DOHH2 (cell line): ENCODE measurements at regions not wholly inside any gene's neighbourhood (a gene's known extent, or its start where the extent isn't known, plus 50 kb on each side); places are given as distances from the start of the nearest gene placed in this dataset.

Experiments
- H3F3A ChIP-seq: fragments of 200-600 bp; sonication (generic), shearing (Covaris generic); 2 replicates; pipeline ENCODE4 v1.6.0; 2016; ENCODE audit warnings: antibody characterized with exemption, mild to moderate bottlenecking; ENCODE audit not compliant: control insufficient read depth, insufficient read depth
- H3K27ac ChIP-seq: fragments of 200-600 bp; sonication (generic); 2 replicates; pipeline ENCODE4 v1.5.1; 2014; ENCODE audit warnings: low read depth, mild to moderate bottlenecking, low read length, moderate library complexity
- H3K27me3 ChIP-seq: fragments of 200-600 bp; sonication (generic); 2 replicates; pipeline ENCODE4 v1.6.1; 2014; ENCODE audit warnings: mild to moderate bottlenecking, low read length, mixed read lengths; ENCODE audit not compliant: control insufficient read depth
- H3K36me3 ChIP-seq: fragments of 200-600 bp; sonication (generic); 2 replicates; pipeline ENCODE4 v1.6.1; 2014; ENCODE audit warnings: mild to moderate bottlenecking, low read length, moderate library complexity, mixed read lengths; ENCODE audit not compliant: control insufficient read depth
- H3K4me1 ChIP-seq: fragments of 200-600 bp; sonication (generic); 2 replicates; pipeline ENCODE4 v1.6.1; 2014; ENCODE audit warnings: mild to moderate bottlenecking, low read length, mixed read lengths; ENCODE audit not compliant: control insufficient read depth
- H3K4me2 ChIP-seq: fragments of 200-600 bp; sonication (generic); 2 replicates; pipeline ENCODE4 v1.6.0; 2014; ENCODE audit warnings: mild to moderate bottlenecking, low read length, moderate library complexity
- H3K4me3 ChIP-seq: fragments of 200-600 bp; sonication (generic); 2 replicates; pipeline ENCODE4 v1.5.1; 2014; ENCODE audit warnings: mild to moderate bottlenecking, low read length, mixed read lengths
- H3K79me2 ChIP-seq: fragments of 200-600 bp; sonication (generic); 2 replicates; pipeline ENCODE4 v1.6.1; 2014; ENCODE audit warnings: mild to moderate bottlenecking, low read length, mixed read lengths; ENCODE audit not compliant: control insufficient read depth
- H3K9me2 ChIP-seq: fragments of 200-600 bp; sonication (generic); replicated peaks from 2 replicates; pipeline ENCODE4 v1.6.1; 2014; ENCODE audit warnings: mild to moderate bottlenecking, low read length, mixed read lengths; ENCODE audit not compliant: control insufficient read depth
- H3K9me3 ChIP-seq: fragments of 200-600 bp; sonication (generic); 2 replicates; pipeline ENCODE4 v1.6.1; 2014; ENCODE audit warnings: antibody characterized with exemption, low read length, mixed read lengths; ENCODE audit not compliant: control insufficient read depth, insufficient read depth
- H4K20me1 ChIP-seq: fragments of 200-600 bp; sonication (generic); 2 replicates; pipeline ENCODE4 v1.6.0; 2014; ENCODE audit warnings: low read depth, mild to moderate bottlenecking, antibody characterized with exemption, low read length, moderate library complexity; ENCODE audit not compliant: control insufficient read depth, insufficient read depth
- EZH2phosphoT487 ChIP-seq: fragments of 200-600 bp; sonication (generic); IDR thresholded peaks from 2 replicates; pipeline ENCODE4 v1.6.1; 2017; ENCODE audit warnings: borderline replicate concordance, mild to moderate bottlenecking, antibody characterized with exemption, low read length, moderate library complexity, mixed read lengths
- TF ChIP-seq, protein P1 (sequence below): fragments of 200-600 bp; sonication (generic); IDR thresholded peaks from one replicate; pipeline ENCODE4 v1.5.1; 2014; ENCODE audit warnings: antibody characterized with exemption, mild to moderate bottlenecking, low read depth, low read length; ENCODE audit not compliant: poor library complexity, severe bottlenecking

DNA sequence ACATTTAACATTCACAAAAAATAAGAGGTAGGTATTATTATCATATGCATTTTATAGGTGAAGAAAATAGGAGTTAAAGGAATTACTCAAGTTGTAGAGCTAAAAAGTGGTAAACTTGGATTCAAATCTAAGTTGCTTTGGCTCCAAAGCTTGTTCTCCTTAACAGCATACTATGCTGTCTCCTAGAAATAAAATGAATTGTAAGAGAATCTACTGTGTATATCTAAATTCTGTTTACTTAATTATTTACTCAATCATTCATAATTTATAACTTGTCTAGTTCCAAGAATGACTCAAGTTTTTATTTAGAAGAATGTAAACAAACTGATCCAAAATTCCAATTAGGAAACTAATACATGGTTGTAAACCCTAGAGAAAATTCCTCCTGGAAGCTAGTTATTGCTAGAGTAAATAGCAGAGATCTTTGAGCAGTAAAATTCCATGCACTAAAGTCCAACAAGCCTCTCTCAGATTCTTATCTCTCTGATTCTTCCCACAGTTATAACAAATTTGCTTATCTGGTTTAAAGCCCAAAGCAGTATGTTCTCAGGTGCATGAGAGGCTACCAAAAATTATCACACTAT, 132.5 kb upstream of the DPT start:
- Histone ChIP-seq H3K4me1 (no peaks in the 10 kb centered on the region), H3K4me2 (no peak overlapping the region)

DNA sequence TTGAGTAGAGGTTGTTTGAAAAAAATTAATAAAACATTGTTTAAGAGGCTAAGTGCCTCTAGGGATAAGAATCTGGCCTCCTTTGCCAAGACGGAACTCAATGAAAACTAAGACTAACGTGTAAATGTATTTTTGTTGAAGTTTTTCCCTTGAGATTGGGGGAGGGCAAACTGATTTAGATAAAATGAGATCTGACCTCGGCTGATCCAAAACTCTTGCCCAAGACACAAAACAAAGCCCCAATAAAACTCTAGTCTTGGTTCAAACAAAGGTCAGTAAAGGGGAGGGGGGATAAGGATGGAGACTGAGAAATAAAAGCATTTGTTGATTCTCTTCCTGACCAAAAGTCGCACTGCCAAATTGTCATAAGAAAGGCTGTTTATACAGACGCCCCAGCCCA, 134.8 kb upstream of the DPT start:
- no peaks in the 10 kb centered on the region for H3K79me2 ChIP-seq
- no peaks in the 10 kb centered on the region for H3K36me3 ChIP-seq
- H3K27me3 ChIP-seq, result no peaks in the 10 kb centered on the region
- no peaks in the 10 kb centered on the region for H4K20me1 ChIP-seq
- no peak overlapping the region for H3K4me2 ChIP-seq
- no peaks in the 10 kb centered on the region for H3F3A ChIP-seq
- H3K4me1 ChIP-seq, result no peaks in the 10 kb centered on the region
- TF ChIP-seq, protein P1, sequence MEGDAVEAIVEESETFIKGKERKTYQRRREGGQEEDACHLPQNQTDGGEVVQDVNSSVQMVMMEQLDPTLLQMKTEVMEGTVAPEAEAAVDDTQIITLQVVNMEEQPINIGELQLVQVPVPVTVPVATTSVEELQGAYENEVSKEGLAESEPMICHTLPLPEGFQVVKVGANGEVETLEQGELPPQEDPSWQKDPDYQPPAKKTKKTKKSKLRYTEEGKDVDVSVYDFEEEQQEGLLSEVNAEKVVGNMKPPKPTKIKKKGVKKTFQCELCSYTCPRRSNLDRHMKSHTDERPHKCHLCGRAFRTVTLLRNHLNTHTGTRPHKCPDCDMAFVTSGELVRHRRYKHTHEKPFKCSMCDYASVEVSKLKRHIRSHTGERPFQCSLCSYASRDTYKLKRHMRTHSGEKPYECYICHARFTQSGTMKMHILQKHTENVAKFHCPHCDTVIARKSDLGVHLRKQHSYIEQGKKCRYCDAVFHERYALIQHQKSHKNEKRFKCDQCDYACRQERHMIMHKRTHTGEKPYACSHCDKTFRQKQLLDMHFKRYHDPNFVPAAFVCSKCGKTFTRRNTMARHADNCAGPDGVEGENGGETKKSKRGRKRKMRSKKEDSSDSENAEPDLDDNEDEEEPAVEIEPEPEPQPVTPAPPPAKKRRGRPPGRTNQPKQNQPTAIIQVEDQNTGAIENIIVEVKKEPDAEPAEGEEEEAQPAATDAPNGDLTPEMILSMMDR, result no peak
- TF ChIP-seq EZH2phosphoT487, result no peak
- no peaks in the 10 kb centered on the region for H3K9me3 ChIP-seq
- no peaks in the 10 kb centered on the region for H3K9me2 ChIP-seq
- no peak overlapping the region for H3K27ac ChIP-seq
- no peak overlapping the region for H3K4me3 ChIP-seq

More for the DNA sequence above, 132.5 kb upstream of the DPT start:
- Histone ChIP-seq H3K9me2 (no peaks in the 10 kb centered on the region), H3K27ac (no peak overlapping the region), H4K20me1 (no peaks in the 10 kb centered on the region), H3K79me2 (no peaks in the 10 kb centered on the region), H3K9me3 (no peaks in the 10 kb centered on the region), H3K4me3 (no peak overlapping the region), H3F3A (no peaks in the 10 kb centered on the region), H3K27me3 (no peaks in the 10 kb centered on the region), H3K36me3 (no peaks in the 10 kb centered on the region)
- TF ChIP-seq, protein P1, result no peak
- TF ChIP-seq EZH2phosphoT487, result no peak

DNA sequence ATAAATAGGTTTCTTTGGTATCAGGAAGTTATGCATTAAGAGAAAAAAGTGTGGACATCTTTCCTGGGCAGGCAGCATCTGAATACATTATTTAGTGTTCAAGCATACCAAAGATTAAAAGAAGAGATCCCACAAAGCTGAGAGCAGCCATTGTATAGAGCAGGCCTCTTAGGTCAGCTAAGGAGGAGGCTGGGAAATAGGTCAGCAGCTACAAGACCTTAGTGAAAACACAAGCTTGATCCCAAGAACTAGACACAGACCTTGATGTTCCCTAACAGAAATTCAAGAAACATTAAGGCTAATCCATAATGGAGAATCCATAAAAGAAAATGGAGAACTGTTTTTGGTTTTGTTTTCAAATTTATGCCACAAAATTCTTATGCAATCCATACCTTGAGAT, 135.3 kb upstream of the DPT start:
- Histone ChIP-seq H3F3A (no peaks in the 10 kb centered on the region), H4K20me1 (no peaks in the 10 kb centered on the region), H3K9me3 (no peaks in the 10 kb centered on the region), H3K4me2 (no peak overlapping the region), H3K27me3 (no peaks in the 10 kb centered on the region), H3K27ac (no peak overlapping the region), H3K79me2 (no peaks in the 10 kb centered on the region), H3K9me2 (no peaks in the 10 kb centered on the region), H3K4me1 (no peaks in the 10 kb centered on the region), H3K36me3 (no peaks in the 10 kb centered on the region), H3K4me3 (no peak overlapping the region)
- TF ChIP-seq EZH2phosphoT487, result no peak
- TF ChIP-seq, protein P1, result no peak
